Gastrocnemius medialis (tissue), 4 donors: ENCODE measurements at regions not wholly inside any gene's neighbourhood (a gene's known extent, or its start where the extent isn't known, plus 50 kb on each side); places are given as distances from the start of the nearest gene placed in this dataset.
"Not testable (repeated sequence)": the region's sequence is repeated elsewhere in the genome, so short reads cannot be mapped to it uniquely, and the experiment has no call there.

Experiments
- ATAC-seq, 2 donors: fragments of 150-250 bp; one replicate each; pipeline ENCODE4 v1.9.1; 2016
- DNase-seq, 2 donors: peaks; one replicate each; pipeline ENCODE4 v3.0.0-alpha.2; 2019
- H3K27ac ChIP-seq, 4 donors: fragments of 200-600 bp; sonication (generic); 1 replicate in 1 of 4; 2 replicates in 3 of 4; pipeline ENCODE4 v1.5.1; 2016 to 2018; ENCODE audit warnings: mild to moderate bottlenecking in 2 of 4, moderate library complexity in 1 of 4
- H3K27me3 ChIP-seq, 3 donors: fragments of 200-600 bp; sonication (generic) in 2 of 3; 1 replicate in 1 of 3; 2 replicates in 2 of 3; pipeline versions ENCODE4 v1.5.1 to v1.6.0; 2016 to 2019; ENCODE audit warnings: mild to moderate bottlenecking in 1 of 3, moderate library complexity in 1 of 3
- H3K36me3 ChIP-seq, 2 donors: fragments of 200-600 bp; sonication (generic) in 1 of 2; one replicate each; pipeline ENCODE4 v1.5.1; 2017 to 2018
- H3K4me1 ChIP-seq, 2 donors: fragments of 200-600 bp; sonication (generic) in 1 of 2; one replicate each; pipeline ENCODE4 v1.5.1; 2016 to 2017; ENCODE audit warnings: mild to moderate bottlenecking in 2 of 2
- H3K4me3 ChIP-seq, 4 donors: fragments of 200-600 bp; sonication (generic) in 3 of 4; 1 replicate in 1 of 4; 2 replicates in 3 of 4; pipeline ENCODE4 v1.5.1; 2016 to 2019; ENCODE audit warnings: mild to moderate bottlenecking in 2 of 4
- H3K9me3 ChIP-seq, 3 donors: fragments of 200-600 bp; sonication (generic) in 2 of 3; 1 replicate in 1 of 3; 2 replicates in 2 of 3; pipeline ENCODE4 v1.5.1; 2016 to 2019
- POLR2A ChIP-seq, 2 donors: fragments of 450-650 bp; IDR thresholded peaks; one replicate each; pipeline ENCODE4 v1.6.1; 2017; ENCODE audit warnings: antibody characterized with exemption in 2 of 2, mild to moderate bottlenecking in 2 of 2, moderate library complexity in 2 of 2
- in situ Hi-C, 4 donors: fragments of 200-750 bp; cut with MboI; loops; one replicate each; pipeline versions ENCODE4 v1.15.0 to v1.8.0; 2017; ENCODE audit warnings: low sequenced_read_pairs in 4 of 4
- intact Hi-C: fragments of 100-400 bp; cut with DNase I; formaldehyde crosslinking; loops from one replicate; pipeline ENCODE4 v1.15.1; 2023; ENCODE audit warnings: low total_unique reads
- TF ChIP-seq, protein P1 (sequence below), 5 experiments: fragments of 450-650 bp in 3 of 5; fragments of 200-600 bp in 2 of 5; sonication (generic) in 2 of 5; IDR thresholded peaks in 4 of 5; conservative IDR thresholded peaks in 1 of 5; 1 replicate in 4 of 5; 2 replicates in 1 of 5; pipeline ENCODE4 v1.5.1; 2016 to 2019; ENCODE audit warnings: antibody characterized with exemption in 5 of 5, mild to moderate bottlenecking in 3 of 5, moderate library complexity in 3 of 5

DNA sequence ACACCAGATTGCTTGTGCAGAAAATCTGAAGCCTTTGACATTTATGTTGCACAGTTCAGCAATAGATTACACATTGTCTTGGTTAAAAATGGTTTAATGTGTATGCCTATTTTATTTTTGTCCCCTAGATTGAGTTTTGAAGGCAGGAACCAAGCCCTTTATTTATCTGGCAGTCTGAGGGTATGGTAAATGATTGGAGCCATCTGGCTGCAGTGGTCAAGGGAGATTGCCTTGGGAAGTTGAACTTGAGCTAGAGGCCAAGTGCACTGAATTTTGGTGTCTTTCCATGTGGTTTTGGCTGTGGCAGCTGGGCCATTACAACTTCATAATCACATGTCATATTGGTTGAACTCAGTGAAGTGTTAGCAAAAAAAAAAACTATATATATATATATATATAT is 248.7 kb upstream of the C2CD4B start:
- H3K9me3 ChIP-seq = no peaks in the 10 kb centered on the region
- ATAC-seq (no peak), DNase-seq (no peak)
- intact Hi-C loops = no loop called here
- in situ Hi-C loops = no loop called here
- no peak overlapping the region for H3K27ac ChIP-seq
- no peak overlapping the region for H3K4me3 ChIP-seq
- H3K36me3 ChIP-seq = no peaks in the 10 kb centered on the region
- TF ChIP-seq POLR2A (IDR thresholded peaks at IDR 0.05) = no peak
- TF ChIP-seq, protein P1, sequence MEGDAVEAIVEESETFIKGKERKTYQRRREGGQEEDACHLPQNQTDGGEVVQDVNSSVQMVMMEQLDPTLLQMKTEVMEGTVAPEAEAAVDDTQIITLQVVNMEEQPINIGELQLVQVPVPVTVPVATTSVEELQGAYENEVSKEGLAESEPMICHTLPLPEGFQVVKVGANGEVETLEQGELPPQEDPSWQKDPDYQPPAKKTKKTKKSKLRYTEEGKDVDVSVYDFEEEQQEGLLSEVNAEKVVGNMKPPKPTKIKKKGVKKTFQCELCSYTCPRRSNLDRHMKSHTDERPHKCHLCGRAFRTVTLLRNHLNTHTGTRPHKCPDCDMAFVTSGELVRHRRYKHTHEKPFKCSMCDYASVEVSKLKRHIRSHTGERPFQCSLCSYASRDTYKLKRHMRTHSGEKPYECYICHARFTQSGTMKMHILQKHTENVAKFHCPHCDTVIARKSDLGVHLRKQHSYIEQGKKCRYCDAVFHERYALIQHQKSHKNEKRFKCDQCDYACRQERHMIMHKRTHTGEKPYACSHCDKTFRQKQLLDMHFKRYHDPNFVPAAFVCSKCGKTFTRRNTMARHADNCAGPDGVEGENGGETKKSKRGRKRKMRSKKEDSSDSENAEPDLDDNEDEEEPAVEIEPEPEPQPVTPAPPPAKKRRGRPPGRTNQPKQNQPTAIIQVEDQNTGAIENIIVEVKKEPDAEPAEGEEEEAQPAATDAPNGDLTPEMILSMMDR (IDR thresholded peaks at IDR 0.05 in 4 of 5, conservative IDR thresholded peaks at IDR 0.05 in 1 of 5) = no peak
- no peaks in the 10 kb centered on the region for H3K27me3 ChIP-seq
- peaks cover 20 to 32% of the 10 kb centered on the region in 2 donors for H3K4me1 ChIP-seq

DNA sequence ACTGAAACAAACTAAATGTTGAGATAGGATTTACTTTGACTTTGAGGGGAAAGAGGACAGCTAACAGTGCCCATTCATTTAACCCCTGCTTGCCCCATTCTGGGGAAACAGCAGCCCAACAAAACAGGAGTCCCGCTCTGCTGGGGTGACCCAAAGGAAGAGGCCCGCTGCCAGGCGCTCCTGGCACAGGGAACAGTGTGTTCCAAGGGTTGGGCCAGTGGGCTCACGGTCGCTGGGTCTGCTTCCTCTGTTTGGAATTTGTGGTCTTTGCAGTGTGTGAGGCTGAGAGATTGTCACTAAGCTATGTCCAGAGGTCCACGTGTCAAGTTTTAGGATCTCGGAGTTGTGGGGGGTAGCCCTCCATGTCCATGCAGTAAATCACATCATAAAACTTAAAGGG is 250.4 kb upstream of the C2CD4B start:
- H3K27me3 ChIP-seq = no peaks in the 10 kb centered on the region
- peaks cover 20 to 40% of the 10 kb centered on the region in 2 donors for H3K4me1 ChIP-seq
- no peak overlapping the region for H3K4me3 ChIP-seq
- DNase-seq (no peak), ATAC-seq (peak in 1 of 2 donors; percentile 45)
- in situ Hi-C loops (no loop called here), intact Hi-C loops (no loop called here)
- H3K27ac ChIP-seq = no peak overlapping the region
- H3K9me3 ChIP-seq = no peaks in the 10 kb centered on the region
- no peaks in the 10 kb centered on the region for H3K36me3 ChIP-seq
- TF ChIP-seq, protein P1 (IDR thresholded peaks at IDR 0.05 in 4 of 5, conservative IDR thresholded peaks at IDR 0.05 in 1 of 5) = no peak
- no peak for TF ChIP-seq POLR2A (IDR thresholded peaks at IDR 0.05)

DNA sequence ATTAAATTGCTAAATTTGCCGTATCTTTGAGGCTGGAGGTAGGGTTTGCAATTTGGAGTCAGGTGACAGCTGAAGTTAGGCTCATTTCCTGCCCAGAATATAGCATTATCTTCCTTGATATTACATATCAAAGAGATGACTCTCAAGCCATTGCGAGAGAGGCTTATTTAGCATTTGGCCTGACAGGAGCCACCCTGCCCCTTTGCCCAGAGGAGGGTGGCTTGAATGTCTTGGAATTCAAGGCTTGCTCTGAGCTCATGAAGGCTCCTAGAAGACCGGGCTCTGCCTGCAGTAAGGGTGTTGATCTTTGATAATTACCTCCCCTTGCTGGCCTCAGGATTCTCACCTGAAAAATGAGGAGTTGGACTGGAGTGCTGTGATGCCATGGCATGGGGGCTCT is 251.4 kb upstream of the C2CD4B start:
- intact Hi-C loops = no loop called here
- Histone ChIP-seq H3K4me1 (peaks cover 20 to 40% of the 10 kb centered on the region in 2 donors), H3K27ac (no peak overlapping the region), H3K9me3 (no peaks in the 10 kb centered on the region), H3K4me3 (no peak overlapping the region), H3K36me3 (no peaks in the 10 kb centered on the region), H3K27me3 (no peaks in the 10 kb centered on the region)
- ATAC-seq = no peak
- no peak for DNase-seq
- in situ Hi-C loops = no loop called here
- TF ChIP-seq POLR2A (IDR thresholded peaks at IDR 0.05) = no peak
- TF ChIP-seq, protein P1 (IDR thresholded peaks at IDR 0.05 in 4 of 5, conservative IDR thresholded peaks at IDR 0.05 in 1 of 5) = no peak

DNA sequence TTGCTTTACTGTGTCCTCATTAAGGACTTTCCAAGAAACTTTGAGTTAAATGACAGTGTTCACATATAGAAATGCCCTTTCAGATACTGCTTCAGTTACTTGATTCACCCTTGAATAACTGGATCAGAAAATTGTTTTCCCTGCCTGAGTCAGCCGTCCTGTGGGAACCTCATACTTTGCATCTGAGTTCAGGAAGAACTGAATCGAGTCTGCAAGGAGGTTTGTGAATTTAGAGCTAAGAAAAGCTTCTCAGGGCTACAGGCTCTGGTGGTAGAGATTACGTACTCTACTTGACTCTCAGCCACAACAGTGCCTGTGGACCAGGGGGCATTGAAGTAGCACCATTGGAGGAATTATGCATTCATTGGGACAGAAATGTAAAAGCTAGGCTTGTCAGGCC is 252.4 kb upstream of the C2CD4B start:
- intact Hi-C loops (no loop called here), in situ Hi-C loops (no loop called here)
- Histone ChIP-seq H3K27me3 (no peaks in the 10 kb centered on the region), H3K27ac (no peak overlapping the region), H3K36me3 (no peaks in the 10 kb centered on the region), H3K4me3 (no peak overlapping the region), H3K4me1 (peaks cover 18 to 36% of the 10 kb centered on the region in 2 donors), H3K9me3 (no peaks in the 10 kb centered on the region)
- ATAC-seq (no peak), DNase-seq (no peak)
- TF ChIP-seq POLR2A (IDR thresholded peaks at IDR 0.05) = no peak
- TF ChIP-seq, protein P1 (IDR thresholded peaks at IDR 0.05 in 4 of 5, conservative IDR thresholded peaks at IDR 0.05 in 1 of 5) = no peak

DNA sequence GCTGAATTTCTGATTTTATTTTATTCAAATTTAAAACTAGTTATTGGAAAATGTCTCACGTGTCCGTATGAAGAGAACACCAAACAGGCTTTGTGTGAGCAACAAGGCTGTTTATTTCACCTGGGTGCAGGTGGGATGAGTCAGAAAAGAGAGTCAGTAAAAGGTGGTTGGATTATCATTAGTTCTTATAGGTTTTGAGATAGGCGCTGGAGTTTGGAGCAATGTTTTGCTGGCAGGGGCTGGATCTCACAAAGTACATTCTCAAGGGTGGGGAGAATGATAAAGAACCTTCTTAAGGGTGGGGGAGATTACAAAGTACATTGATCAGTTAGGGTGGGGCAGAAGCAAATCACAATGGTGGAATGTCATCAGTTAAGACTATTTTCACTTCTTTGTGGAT is 253.4 kb upstream of the C2CD4B start:
- H3K27ac ChIP-seq, DNase-seq, ATAC-seq, in situ Hi-C loops, H3K9me3 ChIP-seq, H3K27me3 ChIP-seq, H3K4me3 ChIP-seq, H3K36me3 ChIP-seq, intact Hi-C loops: not testable (repeated sequence)
- peaks cover 7 to 27% of the 10 kb centered on the region in 2 donors for H3K4me1 ChIP-seq
